ENCODE measurements at regions not wholly inside any gene's neighbourhood (a gene's known extent, or its start where the extent isn't known, plus 50 kb on each side); places are given as distances from the start of the nearest gene placed in this dataset.
"Not testable (repeated sequence)": the region's sequence is repeated elsewhere in the genome, so short reads cannot be mapped to it uniquely, and the experiment has no call there.

DNA sequence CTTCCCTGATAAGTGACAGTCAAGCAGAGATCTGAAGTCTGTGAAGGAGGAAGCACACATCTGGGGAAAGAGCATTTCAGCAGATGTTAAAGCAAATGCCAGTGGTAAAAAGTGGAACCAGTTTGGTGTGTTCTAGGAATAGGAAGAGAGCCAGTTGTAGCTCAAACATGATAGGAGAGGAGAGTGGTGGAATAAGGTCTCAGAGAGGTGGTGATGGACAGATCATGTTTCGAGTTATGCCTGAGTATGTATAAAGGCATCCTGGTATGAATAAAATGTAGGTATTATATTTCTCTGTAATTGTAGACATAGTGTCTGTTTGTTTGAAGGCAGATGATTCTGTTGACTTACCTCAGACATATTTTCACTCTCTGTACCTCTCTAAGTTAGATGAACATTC is 89.1 kb downstream of the LARP7 start:
- intact Hi-C loops (cut with DNase I; ENCODE audit: low total_unique reads): no loop called here
- WGBS, 2 donors (ENCODE audit: low coverage in 1 of 2): 67 to 83% methylated on average over 1 of the region's 1 CpG

DNA sequence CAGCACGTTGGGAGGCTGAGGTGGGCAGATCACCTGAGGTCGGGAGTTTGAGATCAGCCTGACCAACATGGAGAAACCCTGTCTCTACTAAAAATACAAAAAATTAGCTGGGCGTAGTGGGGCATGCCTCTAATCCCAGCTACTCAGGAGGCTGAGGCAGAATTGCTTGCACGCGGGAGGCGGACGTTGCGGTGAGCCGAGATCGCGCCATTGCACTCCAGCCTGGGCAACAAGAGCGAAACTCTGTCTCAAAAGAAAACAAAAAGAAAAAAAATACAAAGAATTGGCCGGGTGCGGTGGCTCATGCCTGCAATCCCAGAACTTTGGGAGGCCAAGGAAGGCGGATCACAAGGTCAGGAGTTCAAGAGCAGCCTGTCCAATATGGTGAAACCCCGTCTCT is 90.8 kb downstream of the LARP7 start:
- in situ Hi-C loops (cut with MboI; ENCODE audit: low pct_ligation_motif_present in 1 of 4, low pct_unique_long_range_greater_than_20kb in 1 of 4, low sequenced_read_pairs in 3 of 4); DNase-seq; H3K9me3 ChIP-seq; H3K27ac ChIP-seq; intact Hi-C loops (cut with DNase I; ENCODE audit: low total_unique reads); H3K36me3 ChIP-seq; H3K4me1 ChIP-seq; H3K4me3 ChIP-seq; H3K27me3 ChIP-seq: not testable (repeated sequence)
- WGBS, 2 donors (ENCODE audit: low coverage in 1 of 2): 85 to 90% methylated on average over 16 of the region's 16 CpGs

More for the DNA sequence above, 89.1 kb downstream of the LARP7 start:
- no peak for TF ChIP-seq POLR2A (IDR thresholded peaks at IDR 0.05)
- no peak for TF ChIP-seq POLR2AphosphoS5 (IDR thresholded peaks at IDR 0.05)
- no peak for TF ChIP-seq EP300 (IDR thresholded peaks at IDR 0.05; ENCODE audit: low read depth)
- TF ChIP-seq, protein P1, sequence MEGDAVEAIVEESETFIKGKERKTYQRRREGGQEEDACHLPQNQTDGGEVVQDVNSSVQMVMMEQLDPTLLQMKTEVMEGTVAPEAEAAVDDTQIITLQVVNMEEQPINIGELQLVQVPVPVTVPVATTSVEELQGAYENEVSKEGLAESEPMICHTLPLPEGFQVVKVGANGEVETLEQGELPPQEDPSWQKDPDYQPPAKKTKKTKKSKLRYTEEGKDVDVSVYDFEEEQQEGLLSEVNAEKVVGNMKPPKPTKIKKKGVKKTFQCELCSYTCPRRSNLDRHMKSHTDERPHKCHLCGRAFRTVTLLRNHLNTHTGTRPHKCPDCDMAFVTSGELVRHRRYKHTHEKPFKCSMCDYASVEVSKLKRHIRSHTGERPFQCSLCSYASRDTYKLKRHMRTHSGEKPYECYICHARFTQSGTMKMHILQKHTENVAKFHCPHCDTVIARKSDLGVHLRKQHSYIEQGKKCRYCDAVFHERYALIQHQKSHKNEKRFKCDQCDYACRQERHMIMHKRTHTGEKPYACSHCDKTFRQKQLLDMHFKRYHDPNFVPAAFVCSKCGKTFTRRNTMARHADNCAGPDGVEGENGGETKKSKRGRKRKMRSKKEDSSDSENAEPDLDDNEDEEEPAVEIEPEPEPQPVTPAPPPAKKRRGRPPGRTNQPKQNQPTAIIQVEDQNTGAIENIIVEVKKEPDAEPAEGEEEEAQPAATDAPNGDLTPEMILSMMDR (IDR thresholded peaks at IDR 0.05): no peak
- Histone ChIP-seq H3K27me3 (no peaks in the 10 kb centered on the region), H3K27ac (no peak overlapping the region), H3K4me3 (no peak overlapping the region), H3K36me3 (no peaks in the 10 kb centered on the region), H3K9me3 (no peaks in the 10 kb centered on the region), H3K4me1 (no peaks in the 10 kb centered on the region)
- DNase-seq: no peak
- in situ Hi-C loops (cut with MboI; ENCODE audit: low pct_ligation_motif_present in 1 of 4, low pct_unique_long_range_greater_than_20kb in 1 of 4, low sequenced_read_pairs in 3 of 4): no loop called here

DNA sequence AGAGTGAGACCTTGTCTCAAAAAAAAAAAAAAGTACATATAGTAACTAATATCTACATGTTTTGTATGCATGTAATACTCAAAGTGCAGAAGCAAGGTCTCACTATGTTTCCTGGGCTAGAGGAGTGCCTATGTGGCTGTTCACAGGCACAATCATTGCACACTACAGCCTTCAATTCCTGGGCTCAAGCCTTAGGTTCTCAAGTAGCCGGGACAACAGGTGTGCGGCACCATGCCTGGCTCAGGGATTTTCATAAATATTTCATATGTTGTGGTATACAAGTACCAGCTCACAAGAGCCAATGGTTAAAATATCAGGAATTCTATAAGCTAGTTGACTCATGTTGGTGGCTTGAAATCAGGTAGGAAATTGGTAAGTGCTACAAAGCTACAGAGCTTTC is 94.8 kb downstream of the LARP7 start:
- Histone ChIP-seq H3K9me3 (no peaks in the 10 kb centered on the region), H3K4me3 (no peak overlapping the region), H3K36me3 (no peaks in the 10 kb centered on the region), H3K4me1 (no peaks in the 10 kb centered on the region), H3K27me3 (no peaks in the 10 kb centered on the region), H3K27ac (no peak overlapping the region)
- intact Hi-C loops (cut with DNase I; ENCODE audit: low total_unique reads): no loop called here
- DNase-seq: no peak
- 97% methylated on average over 2 of the region's 2 CpGs; no CpG with 5 or more reads in 1 of the 2 donors for WGBS, 2 donors (ENCODE audit: low coverage in 1 of 2)
- in situ Hi-C loops (cut with MboI; ENCODE audit: low pct_ligation_motif_present in 1 of 4, low pct_unique_long_range_greater_than_20kb in 1 of 4, low sequenced_read_pairs in 3 of 4): no loop called here
- TF ChIP-seq EP300 (IDR thresholded peaks at IDR 0.05; ENCODE audit: low read depth) (no peak), POLR2AphosphoS5 (IDR thresholded peaks at IDR 0.05) (no peak), POLR2A (IDR thresholded peaks at IDR 0.05) (no peak)
- TF ChIP-seq, protein P1 (IDR thresholded peaks at IDR 0.05): no peak

DNA sequence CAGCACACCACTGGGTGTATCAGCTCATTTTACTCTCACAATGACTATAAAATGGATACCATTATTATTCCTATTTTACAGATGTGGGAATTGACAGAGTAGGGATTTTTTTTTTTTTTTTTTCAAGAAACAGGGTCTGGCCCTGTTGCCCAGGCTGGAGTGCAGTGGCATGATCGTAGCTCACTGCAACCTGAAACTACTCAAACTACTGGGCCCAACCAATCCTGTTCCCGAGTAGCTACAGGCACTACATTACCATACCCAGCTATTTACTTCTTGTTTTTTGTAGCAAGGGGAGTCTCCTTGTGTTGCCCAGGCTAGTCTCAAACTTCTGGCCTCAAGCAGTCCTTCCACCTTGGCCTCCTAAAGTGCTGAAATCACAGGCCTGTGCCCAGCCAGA is 95.2 kb downstream of the LARP7 start:
- Histone ChIP-seq H3K4me3 (no peak overlapping the region), H3K36me3 (no peaks in the 10 kb centered on the region), H3K27ac (no peak overlapping the region), H3K27me3 (no peaks in the 10 kb centered on the region), H3K4me1 (no peaks in the 10 kb centered on the region), H3K9me3 (no peaks in the 10 kb centered on the region)
- TF ChIP-seq POLR2A (IDR thresholded peaks at IDR 0.05) (no peak), POLR2AphosphoS5 (IDR thresholded peaks at IDR 0.05) (no peak), EP300 (IDR thresholded peaks at IDR 0.05; ENCODE audit: low read depth) (no peak)
- TF ChIP-seq, protein P1 (IDR thresholded peaks at IDR 0.05): no peak
- 82 to 85% methylated on average over 2 of the region's 2 CpGs for WGBS, 2 donors (ENCODE audit: low coverage in 1 of 2)
- intact Hi-C loops (cut with DNase I; ENCODE audit: low total_unique reads): no loop called here
- DNase-seq: no peak
- in situ Hi-C loops (cut with MboI; ENCODE audit: low pct_ligation_motif_present in 1 of 4, low pct_unique_long_range_greater_than_20kb in 1 of 4, low sequenced_read_pairs in 3 of 4): no loop called here

DNA sequence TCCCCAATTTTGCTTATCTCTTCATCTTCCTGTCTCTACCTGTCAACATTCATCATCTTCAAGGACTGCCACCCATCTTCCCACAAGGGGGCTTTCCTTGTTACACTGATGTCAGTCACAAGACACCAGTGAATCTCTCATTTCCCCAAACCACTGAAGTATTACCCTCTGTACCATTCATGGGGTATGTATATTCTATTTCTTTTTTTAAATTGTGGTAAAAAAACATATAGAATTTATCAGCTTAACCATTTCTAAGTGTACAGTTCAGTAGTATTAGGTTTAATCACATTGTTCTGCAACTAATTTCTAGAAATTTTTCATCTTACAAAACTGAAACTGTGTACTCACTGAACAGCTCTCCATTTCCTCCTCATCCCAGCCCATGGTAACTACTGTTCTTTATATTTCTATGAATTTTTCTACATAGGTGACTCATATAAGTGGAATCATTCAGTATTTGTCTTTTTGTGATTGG is 98.6 kb downstream of the LARP7 start:
- H3K36me3 ChIP-seq: no peaks in the 10 kb centered on the region
- no peaks in the 10 kb centered on the region for H3K9me3 ChIP-seq
- in situ Hi-C loops (cut with MboI; ENCODE audit: low pct_ligation_motif_present in 1 of 4, low pct_unique_long_range_greater_than_20kb in 1 of 4, low sequenced_read_pairs in 3 of 4) (no loop called here), intact Hi-C loops (cut with DNase I; ENCODE audit: low total_unique reads) (no loop called here)
- no peak overlapping the region for H3K27ac ChIP-seq
- no peak overlapping the region for H3K4me3 ChIP-seq
- no peaks in the 10 kb centered on the region for H3K4me1 ChIP-seq
- no peak for TF ChIP-seq POLR2AphosphoS5 (IDR thresholded peaks at IDR 0.05)
- TF ChIP-seq, protein P1 (IDR thresholded peaks at IDR 0.05): no peak
- TF ChIP-seq EP300 (IDR thresholded peaks at IDR 0.05; ENCODE audit: low read depth): no peak
- no peak for TF ChIP-seq POLR2A (IDR thresholded peaks at IDR 0.05)
- no peaks in the 10 kb centered on the region for H3K27me3 ChIP-seq
- DNase-seq: no peak

Data from transverse colon (tissue), 4 donors.